ENCODE measurements at regions not wholly inside any gene's neighbourhood (a gene's known extent, or its start where the extent isn't known, plus 50 kb on each side); places are given as distances from the start of the nearest gene placed in this dataset.

DNA sequence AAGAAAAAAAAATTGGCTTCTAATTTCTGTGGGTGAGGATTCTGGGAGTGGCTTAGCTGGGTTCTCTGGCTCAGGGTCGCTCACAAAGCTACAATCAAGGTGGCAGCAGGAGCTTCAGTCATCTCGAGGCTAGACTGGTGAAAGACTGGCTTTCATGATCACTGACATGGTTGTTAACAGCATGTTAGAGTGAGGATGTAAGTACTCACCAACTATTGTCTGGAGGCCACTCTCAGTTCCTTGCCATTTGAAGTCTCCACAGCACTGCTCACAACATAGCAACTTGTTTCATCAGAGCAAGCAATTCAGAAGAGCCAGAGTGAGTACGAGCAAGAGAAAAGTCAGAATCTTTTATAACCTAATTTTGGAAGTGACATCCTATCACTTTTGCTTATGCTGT, 145.7 kb upstream of the PRSS16 start:
- TF ChIP-seq EZH2 (IDR thresholded peaks at IDR 0.05; ENCODE audit: insufficient read depth, poor library complexity, severe bottlenecking) (no peak), EZH2phosphoT487 (IDR thresholded peaks at IDR 0.05; ENCODE audit: insufficient read depth, low read depth) (no peak)

Measured in GM23248 (cell line).